GM21619 (cell line): ENCODE measurements at regions not wholly inside any gene's neighbourhood (a gene's known extent, or its start where the extent isn't known, plus 50 kb on each side); places are given as distances from the start of the nearest gene placed in this dataset.
"Not testable (repeated sequence)": the region's sequence is repeated elsewhere in the genome, so short reads cannot be mapped to it uniquely, and the experiment has no call there.

Experiments
- ATAC-seq: cut with Tn5 transposase; IDR thresholded peaks from one replicate; pipeline ENCODE4 v1.9.1; 2021; ENCODE audit not compliant: unreplicated experiment

- no peak for ATAC-seq
Observed at GRCh38 chr5:77910602-77911188, 134.6 kb upstream of the TBCA start.

GRCh38 chr5:77909237-77909636, 133.1 kb upstream of the TBCA start:
- no peak for ATAC-seq

GRCh38 chr5:77908787-77909186, 132.6 kb upstream of the TBCA start:
- ATAC-seq = no peak

DNA sequence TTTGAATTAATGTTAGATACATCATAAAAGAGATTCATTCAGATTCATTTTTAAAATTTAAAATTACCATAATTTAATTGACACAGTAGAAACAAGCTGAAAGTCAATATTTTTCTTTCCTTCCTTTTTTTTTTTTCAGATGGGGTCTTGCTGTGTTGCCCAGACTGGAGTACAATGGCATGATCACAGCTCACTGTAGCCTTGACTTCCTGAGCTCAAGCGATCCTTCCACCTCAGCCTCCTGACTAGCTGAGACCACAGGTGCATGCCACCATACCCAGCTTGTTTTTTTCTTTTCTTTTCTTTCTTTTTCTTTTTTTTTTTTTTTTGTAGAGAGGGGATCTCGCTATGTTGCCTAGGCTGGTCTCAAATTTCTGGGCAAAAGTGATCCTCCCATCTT, 131.6 kb upstream of the TBCA start:
- no peak for ATAC-seq

DNA sequence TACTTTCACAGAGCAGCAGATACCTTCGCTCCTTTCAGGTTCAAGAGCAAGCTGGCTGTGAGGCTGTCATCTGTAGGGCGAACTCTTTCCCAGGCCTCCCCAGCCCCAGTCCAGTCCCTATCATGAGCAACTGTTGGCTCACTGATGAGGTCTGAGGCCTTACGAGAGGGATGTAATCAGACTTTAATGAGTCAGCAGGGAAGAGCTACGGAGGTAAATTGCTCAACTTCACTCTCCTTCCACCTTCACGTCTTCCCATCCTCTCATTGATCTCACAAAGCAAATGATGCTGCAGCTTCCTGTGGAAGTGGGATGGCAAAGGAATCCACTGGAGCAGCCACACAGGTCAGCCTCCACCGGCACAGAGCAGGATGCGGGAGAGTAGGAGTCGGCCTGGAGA, 130.7 kb upstream of the TBCA start:
- ATAC-seq = no peak

- no peak for ATAC-seq
Observed at GRCh38 chr5:77904362-77904761, 128.2 kb upstream of the TBCA start.

DNA sequence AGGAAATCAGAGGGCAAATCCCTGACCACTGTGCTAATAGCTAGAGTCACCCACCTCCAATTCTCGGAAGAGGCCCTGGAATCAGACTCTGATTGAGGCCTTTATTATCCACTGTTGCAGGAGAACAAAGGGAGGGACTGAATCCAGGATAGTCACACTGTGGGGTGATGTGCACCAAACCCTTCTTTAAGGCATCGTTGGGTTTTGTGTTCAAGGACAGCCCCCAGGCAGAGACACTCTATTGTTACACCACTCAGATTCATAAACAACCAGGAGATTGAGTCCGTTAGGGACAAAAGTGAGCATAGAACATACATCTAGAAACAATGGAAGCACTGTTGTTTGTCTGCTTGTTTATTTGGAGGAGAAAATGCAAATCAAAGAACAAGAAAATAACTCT, 124.6 kb upstream of the TBCA start:
- no peak for ATAC-seq

DNA sequence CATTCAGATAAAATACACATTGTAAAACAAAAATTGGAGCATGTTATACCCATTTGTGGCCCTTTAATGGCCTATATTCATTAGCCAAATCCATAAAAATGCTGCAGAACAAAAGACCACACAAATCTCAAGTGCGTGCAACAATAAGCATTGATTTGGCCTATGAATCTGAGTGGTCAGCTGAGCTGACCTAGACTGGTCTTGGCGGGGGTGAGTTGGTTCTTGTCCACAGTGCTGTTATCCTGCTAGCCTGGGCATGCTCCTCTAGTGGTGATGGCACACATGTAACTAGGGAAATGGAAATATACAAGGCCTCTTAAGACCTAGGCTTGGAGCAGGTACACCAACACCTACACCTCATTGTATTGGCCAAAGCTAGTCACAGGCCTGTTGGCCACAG, 122.2 kb upstream of the TBCA start:
- no peak for ATAC-seq

GRCh38 chr5:77896338-77896737, 120.2 kb upstream of the TBCA start:
- ATAC-seq = no peak

DNA sequence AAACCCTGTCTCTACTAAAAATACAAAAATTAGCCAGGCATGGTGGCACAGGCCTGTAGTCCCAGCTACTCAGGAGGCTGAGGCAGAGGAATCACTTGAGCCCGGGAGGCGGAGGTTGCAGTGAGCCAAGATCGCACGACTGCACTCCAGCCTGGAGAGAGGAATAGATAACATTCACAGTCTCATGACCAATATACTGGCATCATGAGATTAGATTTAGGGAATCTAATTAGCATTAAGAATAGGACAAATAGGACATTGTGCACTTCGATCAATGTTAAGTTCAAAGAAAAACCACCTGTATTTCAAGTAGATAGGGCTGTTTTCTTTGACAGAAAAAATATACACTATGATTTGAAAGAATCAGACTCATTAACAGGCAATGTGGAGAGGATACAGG, 118.0 kb upstream of the TBCA start:
- not testable (repeated sequence) for ATAC-seq

- no peak for ATAC-seq
Observed at GRCh38 chr5:77893225-77893860, 117.2 kb upstream of the TBCA start.

DNA sequence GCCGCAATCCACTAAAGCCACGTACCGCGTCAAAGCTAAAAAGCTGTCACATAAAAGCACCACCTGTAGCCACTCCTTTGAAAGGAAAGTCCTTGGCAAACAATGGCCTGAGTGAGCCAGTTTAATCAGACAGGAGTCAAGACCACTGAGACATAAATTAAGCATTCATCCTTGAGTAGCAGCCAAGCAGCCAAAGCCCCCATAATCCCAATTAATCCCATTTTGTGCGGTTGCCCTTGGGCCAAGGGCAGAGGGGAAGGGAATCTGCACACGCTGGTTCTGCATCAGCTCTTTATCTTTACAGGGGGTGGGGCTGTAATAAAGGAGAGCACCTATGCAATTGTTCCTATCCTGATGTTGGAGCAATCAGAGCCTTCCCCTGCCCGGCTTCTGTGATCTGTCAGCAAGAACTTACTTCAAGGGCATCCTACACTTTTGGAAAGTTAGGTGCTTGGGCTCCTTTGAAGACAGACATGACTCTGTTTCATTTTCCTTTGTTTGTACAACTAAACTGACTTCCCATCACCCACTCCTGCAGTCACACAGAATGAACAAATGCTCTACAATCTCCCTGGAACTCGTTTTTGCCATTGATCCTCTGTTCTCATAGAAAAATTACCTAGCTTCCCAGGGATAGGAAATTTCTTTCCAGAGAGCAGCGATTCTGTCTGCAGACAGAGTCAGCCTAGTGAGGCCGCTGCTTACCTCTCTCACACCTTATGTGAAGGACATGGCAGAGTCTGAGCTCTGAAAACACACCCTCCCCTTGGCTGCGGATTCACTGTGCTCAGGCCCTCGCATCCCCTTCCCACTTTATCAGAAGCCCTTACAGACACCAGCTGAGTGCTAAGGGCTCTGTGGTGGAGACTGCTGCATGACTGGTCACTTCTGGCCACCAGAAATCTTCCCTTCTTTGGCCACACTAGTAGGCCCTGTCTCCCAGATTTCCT, 116.2 kb upstream of the TBCA start:
- ATAC-seq = no peak

GRCh38 chr5:77885519-77885918, 109.4 kb upstream of the TBCA start:
- no peak for ATAC-seq

DNA sequence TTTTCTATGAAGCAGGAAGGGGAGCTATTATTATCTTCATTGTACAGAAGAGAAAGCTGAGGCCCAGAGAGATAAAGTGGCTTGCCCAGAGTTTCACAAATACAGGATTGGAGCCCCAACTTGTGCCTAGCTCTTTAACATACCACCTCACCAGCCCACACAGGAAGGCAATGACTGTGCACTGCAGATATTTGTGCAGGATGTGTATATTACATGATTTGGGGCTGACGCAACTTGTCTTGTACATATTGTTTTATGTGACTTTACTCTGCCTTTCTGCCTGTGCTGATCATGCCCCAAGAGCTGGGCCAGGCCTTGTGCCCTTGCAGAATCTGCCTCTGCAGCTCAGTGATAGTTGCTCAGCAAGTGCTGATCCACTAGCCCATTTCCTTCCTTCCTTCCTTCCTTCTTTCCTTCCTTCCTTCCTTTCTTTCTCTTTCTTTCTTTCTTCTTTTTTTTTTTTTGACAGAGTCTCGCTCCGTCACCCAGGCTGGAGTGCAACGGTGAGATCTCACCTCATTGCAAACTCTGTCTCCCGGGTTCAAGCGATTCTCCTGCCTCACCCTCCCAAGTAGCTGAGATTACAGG, 106.6 kb upstream of the TBCA start:
- no peak for ATAC-seq

DNA sequence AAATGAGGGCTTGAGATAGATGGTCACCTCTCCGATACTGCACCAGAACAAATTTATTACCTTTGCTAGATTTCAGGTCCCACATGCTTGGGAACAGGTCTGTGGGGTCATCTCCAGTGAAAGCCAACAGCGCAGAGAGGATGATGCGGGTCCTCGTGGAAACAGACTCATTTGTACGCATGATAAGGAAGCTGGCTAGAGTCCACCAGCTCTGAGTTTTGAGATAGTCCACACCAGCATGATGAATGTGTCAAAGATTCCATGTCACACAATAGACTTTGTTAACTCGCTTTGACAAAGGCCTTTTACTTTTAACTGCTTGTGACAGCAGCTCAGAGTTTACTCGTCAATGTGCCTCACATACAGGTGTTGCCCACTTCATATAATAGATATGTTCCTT, 105.4 kb upstream of the TBCA start:
- ATAC-seq = no peak

- no peak for ATAC-seq
Observed at GRCh38 chr5:77877516-77878355, 101.6 kb upstream of the TBCA start.

DNA sequence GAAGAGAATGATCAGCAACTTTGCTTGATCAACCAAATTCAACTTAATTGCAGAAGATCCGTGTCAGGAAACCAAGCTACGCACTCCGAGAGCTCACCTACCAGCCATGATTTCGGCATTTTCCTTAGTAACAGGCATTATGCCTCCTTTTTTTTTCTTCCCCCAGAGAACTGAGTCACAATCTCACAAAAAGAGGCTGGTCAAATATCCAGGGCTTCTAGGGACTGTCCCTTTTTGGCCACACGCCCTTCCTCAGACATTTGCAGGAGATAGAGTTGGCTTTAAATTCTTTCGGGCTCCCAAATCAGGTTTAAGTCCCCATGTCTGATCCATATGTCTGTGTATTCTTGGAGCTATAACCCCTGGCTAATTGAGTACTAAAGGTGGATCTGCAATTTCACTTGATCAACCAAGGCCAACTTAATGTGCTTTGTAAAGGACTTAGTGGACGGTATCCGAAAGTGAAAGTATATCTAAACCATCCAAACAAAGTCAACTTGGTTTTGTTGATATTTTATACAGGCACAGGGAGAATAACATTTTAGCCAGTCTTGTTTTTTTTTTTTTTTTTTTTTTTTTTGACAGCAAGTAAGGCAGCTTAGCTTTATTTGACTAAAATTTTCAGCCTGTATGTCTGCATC, 100.8 kb upstream of the TBCA start:
- no peak for ATAC-seq

DNA sequence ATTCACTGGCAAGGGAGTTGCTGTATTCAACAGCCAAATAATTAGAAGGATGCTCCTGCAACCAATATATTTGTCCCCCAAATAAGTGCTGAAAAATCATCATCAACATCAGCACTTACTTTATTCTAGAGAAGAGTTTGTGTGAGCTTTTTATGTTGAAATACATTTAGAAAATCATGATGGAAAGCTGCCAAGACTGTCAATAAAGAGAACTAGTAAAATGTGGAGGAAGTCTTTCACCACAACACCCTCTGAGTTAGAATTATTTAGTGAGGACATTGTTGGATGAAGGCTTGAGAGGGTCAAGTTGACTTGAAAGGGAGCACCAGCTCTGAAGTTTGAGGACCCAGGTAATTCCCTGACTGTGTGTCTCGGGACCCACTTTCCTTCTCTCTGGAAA, 100.2 kb upstream of the TBCA start:
- ATAC-seq = no peak

DNA sequence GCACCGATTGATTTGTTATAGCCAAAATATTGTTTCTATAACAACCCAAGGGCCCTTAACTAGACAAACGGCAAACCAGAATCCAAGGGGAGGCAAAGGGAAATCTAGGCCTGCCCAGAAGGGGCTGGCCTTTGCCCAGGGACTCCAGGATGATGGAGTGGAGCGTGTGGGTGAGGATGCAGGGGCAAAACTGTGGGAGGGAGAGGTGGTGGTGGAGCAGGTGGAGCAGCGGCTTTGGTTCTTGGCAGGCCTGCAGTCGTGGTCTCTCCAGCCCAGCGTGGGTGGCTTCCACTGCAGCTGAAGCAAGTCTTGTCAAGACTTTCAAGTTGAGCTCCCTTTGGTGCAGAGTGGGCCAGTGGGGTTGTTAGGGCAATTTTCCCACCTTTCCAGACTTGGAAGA, 98.6 kb upstream of the TBCA start:
- ATAC-seq = no peak

GRCh38 chr5:77873239-77873638, 97.1 kb upstream of the TBCA start:
- no peak for ATAC-seq
